GM18498 (cell line): ENCODE measurements at regions not wholly inside any gene's neighbourhood (a gene's known extent, or its start where the extent isn't known, plus 50 kb on each side); places are given as distances from the start of the nearest gene placed in this dataset.
"Not testable (repeated sequence)": the region's sequence is repeated elsewhere in the genome, so short reads cannot be mapped to it uniquely, and the experiment has no call there.

Source experiments
- ATAC-seq: cut with Tn5 transposase; IDR thresholded peaks from one replicate; pipeline ENCODE4 v1.9.1; 2021; ENCODE audit warnings: mild to moderate bottlenecking, moderate library complexity; ENCODE audit not compliant: unreplicated experiment

DNA sequence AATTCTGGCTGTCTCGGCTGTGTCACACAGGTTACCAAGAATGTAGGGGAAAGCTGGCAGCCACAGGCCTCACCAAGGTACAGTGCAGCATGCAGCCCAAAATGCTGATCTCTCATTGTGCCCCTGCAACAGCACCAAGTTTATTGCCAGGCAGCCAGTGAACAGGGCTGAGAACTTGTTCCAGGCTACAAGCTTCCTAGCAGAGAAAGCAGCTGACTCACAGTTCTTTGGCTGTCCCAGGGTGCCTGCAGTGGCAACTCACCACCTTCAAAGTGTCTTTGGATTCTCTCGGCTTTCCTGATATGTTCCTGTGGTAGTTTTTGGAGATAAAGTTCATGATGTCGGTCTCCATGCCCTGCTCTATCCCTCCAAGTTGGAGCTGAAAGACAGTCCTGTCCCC, 719.1 kb upstream of the ANO3 start:
- ATAC-seq = no peak

DNA sequence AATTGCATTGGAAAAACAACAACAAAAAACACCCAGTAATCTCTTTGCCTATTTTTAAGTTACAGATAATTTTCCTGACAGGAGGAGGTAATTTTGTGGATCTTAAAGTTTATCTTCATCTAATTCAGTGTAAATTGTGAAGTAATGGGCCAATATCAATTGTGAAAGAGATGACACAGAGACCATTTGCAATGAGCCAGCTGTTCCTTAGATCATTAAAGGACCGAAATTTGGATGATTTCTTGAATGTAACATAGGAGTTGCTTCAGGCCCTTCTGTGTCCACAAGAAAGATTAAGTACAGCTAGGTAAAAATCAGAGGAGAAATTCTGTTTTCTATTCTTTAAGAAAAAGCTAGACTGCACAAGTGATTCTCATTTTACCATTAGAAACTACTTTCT, 718.5 kb upstream of the ANO3 start:
- ATAC-seq = no peak

GRCh38 chr11:25613865-25614264, 718.1 kb upstream of the ANO3 start:
- no peak for ATAC-seq

GRCh38 chr11:25615069-25615468, 716.9 kb upstream of the ANO3 start:
- ATAC-seq = no peak

DNA sequence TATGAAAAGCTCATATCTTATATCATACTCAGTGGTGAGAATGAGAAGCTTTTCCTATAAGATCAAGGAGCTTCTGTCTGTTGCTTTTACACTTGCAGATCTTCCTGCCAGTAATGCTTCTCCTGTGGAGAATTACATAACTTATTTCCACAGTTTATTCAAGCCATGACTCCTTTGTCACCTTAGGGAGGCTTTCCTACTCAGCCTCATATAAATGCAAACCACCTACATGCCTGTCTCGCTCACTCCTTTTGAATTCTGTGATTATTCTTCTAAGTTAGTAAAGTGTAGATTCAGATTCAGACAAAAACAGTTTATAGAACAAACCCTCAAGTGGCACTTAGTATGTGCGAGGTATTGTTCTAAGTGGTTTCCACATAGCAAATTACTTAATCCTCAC, 716.1 kb upstream of the ANO3 start:
- no peak for ATAC-seq

- ATAC-seq = no peak
Observed at GRCh38 chr11:25625094-25625493, 706.8 kb upstream of the ANO3 start.

DNA sequence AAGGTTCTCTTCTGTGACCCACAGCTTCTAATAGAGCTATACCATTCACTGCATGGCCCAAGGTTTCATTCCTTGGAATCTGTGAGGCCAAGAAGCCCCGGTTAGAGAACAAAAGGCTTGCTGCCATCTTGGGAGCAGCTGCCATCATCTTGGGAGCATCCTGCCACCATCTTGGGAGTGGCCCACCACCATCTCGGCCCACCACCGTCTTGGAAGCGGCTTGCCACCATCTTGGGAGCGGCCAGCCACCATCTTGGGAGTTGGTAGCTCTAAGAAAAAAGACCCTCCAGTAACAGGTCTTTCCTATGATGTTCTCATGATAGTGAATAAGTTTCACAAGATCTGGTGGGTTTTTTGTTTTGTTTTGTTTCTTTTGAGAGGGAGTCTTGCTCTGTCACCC, 703.9 kb upstream of the ANO3 start:
- no peak for ATAC-seq

DNA sequence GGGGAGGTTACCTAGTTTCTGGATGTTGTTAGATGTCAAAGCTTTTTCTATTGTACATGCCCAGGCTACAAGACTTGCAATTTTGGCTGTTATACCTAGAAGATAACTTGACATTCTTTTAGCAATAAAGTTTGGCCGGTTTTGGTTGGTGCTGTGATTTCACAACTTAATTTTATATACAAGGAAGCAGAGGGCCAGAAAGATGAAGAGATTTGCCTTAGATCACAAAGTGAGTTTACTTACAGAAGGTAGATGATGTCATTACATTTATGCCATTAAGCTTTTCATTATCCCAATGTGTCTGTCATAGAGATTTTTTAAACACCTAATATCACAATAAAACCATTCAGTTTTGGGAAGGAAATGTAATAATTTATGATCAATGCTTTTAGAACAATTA, 698.7 kb upstream of the ANO3 start:
- no peak for ATAC-seq

- not testable (repeated sequence) for ATAC-seq
Observed at GRCh38 chr11:25649220-25649619, 682.7 kb upstream of the ANO3 start.

GRCh38 chr11:25650319-25650718, 681.6 kb upstream of the ANO3 start:
- ATAC-seq = no peak

DNA sequence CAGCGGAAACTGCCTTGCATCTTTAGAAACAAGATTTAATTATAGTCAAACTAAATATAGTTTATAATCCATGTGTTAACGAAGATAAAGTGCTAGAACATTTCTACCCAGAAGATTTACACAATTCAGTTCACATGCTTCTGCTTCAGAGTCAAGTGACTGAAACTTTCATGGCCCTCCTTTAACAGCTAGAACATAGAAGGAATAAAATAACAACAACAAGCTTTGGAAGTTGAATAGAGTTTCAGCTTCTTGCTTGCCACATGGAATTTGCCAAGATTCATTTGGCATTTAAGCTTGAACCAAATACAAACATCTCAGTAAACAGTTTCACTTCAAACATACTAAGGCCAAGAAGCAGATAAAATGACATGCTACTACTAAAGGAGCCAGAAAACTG, 676.3 kb upstream of the ANO3 start:
- ATAC-seq = no peak

GRCh38 chr11:25658916-25659315, 673.0 kb upstream of the ANO3 start:
- no peak for ATAC-seq

GRCh38 chr11:25659706-25660105, 672.2 kb upstream of the ANO3 start:
- no peak for ATAC-seq

GRCh38 chr11:25667871-25668270, 664.1 kb upstream of the ANO3 start:
- no peak for ATAC-seq

DNA sequence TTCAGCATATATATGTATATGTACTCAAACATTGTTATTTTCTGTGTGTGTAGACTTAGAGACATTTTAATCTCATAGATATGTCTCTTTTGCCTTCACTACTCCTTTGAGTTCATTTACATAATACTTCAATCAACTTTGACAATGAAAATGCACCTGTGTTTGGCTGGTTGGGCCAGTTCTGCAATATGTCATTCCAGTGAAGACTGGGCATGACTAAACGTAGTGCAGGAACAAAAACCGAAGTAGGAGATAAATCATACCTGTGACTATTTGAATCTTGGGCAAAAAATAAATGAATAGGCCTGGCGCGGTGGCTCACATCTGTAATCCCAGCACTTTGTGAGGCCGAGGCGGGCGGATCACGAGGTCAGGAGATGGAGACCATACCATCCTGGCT, 640.0 kb upstream of the ANO3 start:
- ATAC-seq = no peak

GRCh38 chr11:25702417-25702816, 629.5 kb upstream of the ANO3 start:
- no peak for ATAC-seq

GRCh38 chr11:25710975-25711374, 621.0 kb upstream of the ANO3 start:
- ATAC-seq = no peak

DNA sequence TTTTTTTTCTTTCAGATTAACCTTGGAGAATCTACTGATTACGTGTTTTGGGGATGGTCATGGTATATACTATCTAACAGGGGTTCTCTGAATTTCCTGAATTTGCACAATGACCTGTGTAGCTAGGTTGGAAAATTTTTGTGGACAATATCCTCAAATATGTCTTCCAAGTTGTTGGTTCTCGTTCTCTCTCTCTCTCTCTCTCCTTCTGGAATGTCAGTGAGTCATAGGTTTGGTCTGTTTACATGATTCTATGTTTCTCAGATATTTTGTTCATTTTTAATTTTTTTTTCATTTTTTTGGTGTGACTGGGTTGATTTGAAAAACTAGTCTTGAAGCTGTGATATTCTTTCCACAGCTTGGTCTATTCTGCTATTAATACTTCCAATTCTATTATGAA, 604.0 kb upstream of the ANO3 start:
- ATAC-seq = no peak

DNA sequence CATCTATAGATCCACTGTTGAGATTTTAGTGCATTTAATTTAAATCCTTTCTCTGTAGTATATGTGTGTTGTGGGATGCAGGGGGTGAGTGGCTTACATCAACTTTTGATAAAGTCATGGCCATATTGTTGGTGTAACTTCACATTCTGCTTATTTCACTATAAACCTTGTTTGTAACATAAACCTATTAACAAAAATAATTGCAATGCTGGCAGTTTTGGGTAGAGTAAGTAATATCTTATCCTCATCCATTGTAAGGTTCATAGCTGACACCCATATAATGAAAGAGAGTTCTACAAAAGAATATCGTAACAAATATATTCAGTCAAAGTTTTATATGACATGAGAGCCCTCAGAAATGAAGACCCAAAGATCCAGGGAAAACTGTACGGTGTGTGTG, 601.7 kb upstream of the ANO3 start:
- ATAC-seq = no peak

GRCh38 chr11:25733777-25734176, 598.2 kb upstream of the ANO3 start:
- ATAC-seq = no peak

DNA sequence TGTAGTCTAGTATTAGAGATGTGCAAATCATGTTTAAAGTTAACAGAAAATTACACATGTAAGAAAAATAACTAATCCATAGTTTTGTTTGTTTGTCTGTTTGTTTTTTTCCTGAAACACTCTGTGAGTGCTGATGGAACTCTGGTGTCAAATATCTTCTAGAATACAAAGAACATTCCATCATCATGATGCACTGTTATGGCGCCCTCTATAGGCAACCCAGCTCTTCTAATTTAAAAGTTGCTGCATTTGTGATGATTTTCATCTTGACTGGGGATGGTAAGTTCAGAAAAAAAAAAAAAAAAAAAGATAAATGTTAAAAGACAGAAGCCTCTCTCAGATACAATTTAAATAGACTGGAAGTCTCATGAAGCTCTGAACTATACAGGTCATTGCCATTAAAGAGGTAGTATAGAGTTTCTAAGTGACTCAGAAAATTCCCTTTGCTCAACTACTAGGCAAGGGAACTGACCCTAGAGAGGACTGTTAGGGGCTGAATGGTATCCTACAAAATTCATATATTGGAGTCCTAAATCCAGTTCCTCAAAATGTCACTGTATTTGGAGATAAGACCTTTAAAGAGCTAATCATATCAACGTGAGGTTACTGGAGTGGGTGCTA, 597.2 kb upstream of the ANO3 start:
- no peak for ATAC-seq

GRCh38 chr11:25737071-25737675, 594.8 kb upstream of the ANO3 start:
- no peak for ATAC-seq

GRCh38 chr11:25741886-25742285, 590.0 kb upstream of the ANO3 start:
- no peak for ATAC-seq
